Activated CD4-positive, alpha-beta T cell treated with anti-CD3 and anti-CD28 coated beads, Interleukin-2, Interleukin-4, amounts not matched to agents 100 ng/mL and 50 ng/mL, durations not matched to agents 16 hours and 8 hours (primary cell): ENCODE measurements at regions not wholly inside any gene's neighbourhood (a gene's known extent, or its start where the extent isn't known, plus 50 kb on each side); places are given as distances from the start of the nearest gene placed in this dataset.
"Not testable (repeated sequence)": the region's sequence is repeated elsewhere in the genome, so short reads cannot be mapped to it uniquely, and the experiment has no call there.

Experiments
- DNase-seq: peaks from one replicate; pipeline ENCODE4 v3.0.0-alpha.2; 2020; ENCODE audit warnings: low spot score

DNA sequence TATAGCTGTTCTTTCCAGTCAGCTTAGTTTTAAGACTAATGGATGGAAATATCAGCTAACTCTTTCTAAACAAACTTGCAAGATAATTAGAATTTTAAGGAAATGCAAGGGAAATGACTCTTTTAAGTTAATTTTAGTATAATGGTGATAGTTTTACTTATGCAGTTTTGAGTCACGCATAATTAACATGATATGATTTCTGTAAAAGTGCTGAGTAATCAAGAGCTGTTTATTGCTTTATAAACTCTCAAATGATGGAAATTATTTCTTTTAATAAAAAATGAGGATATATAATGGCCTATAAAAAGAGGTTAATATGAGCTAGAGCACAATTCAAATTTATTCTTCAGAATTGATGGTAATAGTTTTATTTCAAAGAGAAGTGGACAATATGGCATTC, 385.9 kb downstream of the GLUD2 start:
- DNase-seq: no peak

DNA sequence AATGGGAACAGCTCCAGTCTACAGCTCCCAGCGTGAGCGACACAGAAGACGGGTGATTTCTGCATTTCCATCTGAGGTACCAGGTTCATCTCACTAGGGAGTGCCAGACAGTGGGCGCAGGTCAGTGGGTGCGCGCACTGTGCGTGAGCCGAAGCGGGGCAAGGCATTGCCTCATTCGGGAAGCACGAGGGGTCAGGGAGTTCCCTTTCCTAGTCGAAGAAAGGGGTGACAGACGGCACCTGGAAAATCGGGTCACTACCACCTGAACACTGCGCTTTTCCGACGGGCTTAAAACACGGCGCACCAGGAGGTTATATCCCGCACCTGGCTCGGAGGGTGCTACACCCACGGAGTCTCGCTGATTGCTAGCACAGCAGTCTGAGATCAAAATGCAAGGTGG, 390.3 kb downstream of the GLUD2 start:
- not testable (repeated sequence) for DNase-seq

GRCh38 chrX:121455890-121456289, 408.5 kb downstream of the GLUD2 start:
- DNase-seq: no peak

DNA sequence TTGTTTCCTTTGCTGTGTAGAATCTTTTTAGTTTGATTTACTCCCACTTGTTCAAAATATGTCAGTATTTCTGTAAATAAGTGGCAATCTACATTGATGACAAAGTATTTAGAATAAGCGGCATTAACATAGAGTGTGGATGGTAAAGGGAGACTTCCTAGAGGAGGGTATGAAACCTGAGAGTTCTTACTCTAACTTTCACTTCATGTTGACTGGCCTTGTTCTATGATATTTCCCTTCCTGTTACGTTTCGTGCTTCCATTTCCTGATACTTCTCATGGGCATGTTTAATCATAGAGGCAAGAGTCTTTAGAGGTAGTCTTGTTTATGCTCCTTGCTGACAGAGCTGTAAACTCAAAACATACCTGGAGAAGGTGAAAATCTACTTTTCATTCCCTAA, 408.9 kb downstream of the GLUD2 start:
- DNase-seq: no peak

- no peak for DNase-seq
These were observed 409.7 kb downstream of the GLUD2 start for GRCh38 chrX:121457096-121457495.

DNA sequence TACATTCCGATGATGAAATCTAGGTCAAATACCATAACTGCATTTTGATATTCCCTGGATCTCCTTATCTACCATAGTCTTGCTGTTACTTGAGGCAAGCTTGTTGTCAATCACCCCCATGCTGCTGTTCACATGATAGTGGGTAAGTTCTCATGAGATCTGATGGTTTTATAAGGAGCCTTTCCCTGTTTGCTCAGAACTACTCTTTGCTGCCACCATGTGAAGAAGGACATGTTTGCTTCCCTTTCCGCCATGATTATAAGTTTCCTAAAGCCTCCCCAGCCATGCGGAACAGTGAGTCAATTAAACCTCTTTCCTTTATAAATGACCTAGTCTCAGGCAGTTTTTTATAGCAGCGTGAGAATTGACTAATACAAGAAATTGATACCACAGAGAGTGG, 432.0 kb downstream of the GLUD2 start:
- no peak for DNase-seq

- DNase-seq: no peak
These were observed 449.6 kb downstream of the GLUD2 start for GRCh38 chrX:121496966-121497365.

- no peak for DNase-seq
These were observed 456.7 kb downstream of the GLUD2 start for GRCh38 chrX:121504153-121504552.

DNA sequence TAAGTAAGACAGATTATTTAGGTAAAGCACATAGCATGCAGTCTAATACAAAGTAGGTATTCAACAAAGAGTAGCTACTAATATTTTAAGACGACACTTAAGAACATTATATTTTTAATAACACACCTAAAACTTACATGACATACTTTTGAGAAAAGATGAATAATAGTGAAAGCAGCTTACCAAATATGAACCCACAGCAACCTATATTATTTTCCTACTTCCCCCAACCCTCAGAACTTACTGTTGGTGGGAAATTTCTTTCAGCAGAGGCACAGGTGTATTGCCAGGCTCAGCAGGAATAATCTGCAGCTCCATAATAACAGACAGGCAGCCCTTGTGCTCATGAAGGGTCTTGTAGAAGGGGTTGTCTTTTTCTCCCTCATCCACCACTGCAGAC, 498.9 kb downstream of the GLUD2 start:
- DNase-seq: no peak

DNA sequence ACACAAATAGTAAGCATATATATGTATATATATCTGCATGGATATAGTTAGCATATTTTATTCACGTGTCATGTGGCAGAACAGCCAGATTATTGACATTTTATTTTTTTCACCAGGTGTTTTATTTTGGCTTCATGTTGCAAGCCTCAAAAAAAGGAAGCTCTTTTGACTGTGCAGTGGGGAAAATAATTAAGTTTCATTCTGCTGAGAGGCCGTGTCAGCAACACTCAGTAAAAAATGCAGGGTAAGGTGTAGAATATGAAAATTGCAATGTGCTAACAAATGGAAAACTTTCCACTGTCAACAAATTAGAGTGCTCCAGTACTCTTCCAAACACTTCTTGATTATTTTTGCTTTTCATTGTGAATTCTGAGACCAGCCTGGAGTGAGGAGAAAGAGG, 511.5 kb downstream of the GLUD2 start:
- no peak for DNase-seq

DNA sequence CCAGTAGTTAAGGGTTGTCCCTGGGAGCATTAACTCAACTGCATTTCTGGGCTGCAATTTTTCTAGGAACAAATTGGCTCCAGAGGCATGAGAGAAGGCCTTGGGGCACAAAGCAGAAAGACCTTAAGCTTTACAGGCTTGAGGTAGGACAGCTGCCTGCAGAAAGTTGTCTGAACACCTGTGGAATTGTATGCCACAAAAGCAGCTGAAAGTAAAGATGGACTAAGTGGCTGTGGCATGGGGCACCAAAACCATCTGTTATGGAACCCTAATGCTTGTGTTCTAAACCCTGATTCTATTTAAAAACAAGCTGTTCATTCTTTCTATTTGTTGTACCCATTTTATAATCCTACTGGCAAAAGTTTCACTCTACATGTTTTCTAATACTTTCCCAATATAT, 515.2 kb downstream of the GLUD2 start:
- no peak for DNase-seq

- no peak for DNase-seq
These were observed 522.2 kb downstream of the GLUD2 start for GRCh38 chrX:121569609-121570008.

- peak; percentile 18 for DNase-seq
These were observed 522.8 kb downstream of the GLUD2 start for GRCh38 chrX:121570072-121570841.

DNA sequence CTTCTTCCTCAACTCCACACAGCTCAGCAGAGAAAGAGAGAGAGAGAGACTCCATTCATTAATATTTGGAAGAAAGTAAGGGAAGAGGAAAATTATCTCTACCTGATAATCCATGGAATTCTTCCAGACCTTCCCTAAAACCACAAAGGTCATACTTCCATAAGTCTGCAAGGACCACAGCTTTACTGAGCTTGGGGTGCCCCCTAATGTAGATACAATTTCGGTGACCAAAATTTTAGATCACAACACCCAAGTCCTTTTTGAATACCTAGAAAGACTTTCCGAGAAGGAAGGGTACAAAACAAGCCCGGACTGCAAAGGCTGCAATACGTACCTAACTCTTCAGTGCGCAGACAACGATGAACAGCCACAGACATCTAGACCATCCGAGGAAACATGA, 523.9 kb downstream of the GLUD2 start:
- no peak for DNase-seq

- DNase-seq: not testable (repeated sequence)
These were observed 527.0 kb downstream of the GLUD2 start for GRCh38 chrX:121574384-121574783.

GRCh38 chrX:121579016-121579760, 531.8 kb downstream of the GLUD2 start:
- peak; percentile 25 for DNase-seq

DNA sequence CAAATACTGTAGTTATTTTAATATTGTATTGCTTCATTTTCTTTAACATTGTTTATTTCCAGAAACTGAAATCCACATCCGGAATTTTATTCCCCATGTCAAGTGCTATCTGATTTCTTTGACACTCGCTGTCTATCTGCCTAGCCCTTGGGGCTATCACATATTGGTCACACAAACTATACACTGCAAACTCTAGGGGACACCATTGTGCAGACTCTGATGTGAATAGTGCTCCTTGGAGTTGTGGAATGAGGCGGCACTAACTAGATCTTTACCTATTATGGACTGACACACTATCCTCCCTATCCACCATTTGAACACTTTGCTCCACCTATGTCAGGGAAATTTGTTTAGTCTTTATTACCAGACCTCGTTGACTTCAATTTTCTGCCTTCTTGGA, 534.5 kb downstream of the GLUD2 start:
- no peak for DNase-seq

GRCh38 chrX:121585626-121586025, 538.2 kb downstream of the GLUD2 start:
- DNase-seq: no peak

DNA sequence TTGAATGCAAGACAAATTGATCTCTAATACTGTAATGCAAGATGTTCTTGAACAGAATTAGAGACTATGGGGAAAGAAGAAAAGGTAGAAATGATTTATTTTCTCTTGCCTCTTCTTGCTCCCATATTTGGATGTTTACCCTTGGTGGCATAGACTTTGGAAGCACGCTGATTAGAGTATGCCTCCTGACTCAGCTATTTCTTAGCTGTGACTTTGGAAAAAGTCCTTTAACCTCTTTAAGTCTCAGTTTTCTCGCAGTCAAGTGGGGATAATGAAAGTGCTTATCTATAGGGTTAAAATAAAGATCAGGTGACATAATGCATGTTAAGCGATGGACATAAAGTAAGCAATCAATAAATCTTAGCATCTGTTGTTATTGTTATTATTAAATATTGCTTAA, 545.5 kb downstream of the GLUD2 start:
- DNase-seq: no peak

DNA sequence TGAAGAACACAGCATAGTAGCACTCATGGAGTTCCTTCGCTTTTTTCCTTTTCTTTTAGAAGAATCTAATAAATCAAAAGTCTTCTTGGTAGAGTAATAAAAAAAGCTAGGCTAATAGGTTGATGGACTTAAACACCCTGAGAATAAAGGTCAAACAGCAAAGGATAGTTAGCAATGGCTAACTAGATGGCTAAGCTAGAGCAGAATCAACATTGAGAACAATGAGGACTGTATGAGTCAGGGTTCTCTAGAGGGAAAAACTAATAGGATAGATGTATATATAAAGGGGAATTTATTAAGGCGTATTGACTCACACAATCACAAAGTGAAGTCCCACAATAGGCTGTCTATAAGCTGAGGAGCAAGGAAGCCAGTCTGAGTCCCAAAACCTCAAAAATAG, 550.9 kb downstream of the GLUD2 start:
- no peak for DNase-seq

DNA sequence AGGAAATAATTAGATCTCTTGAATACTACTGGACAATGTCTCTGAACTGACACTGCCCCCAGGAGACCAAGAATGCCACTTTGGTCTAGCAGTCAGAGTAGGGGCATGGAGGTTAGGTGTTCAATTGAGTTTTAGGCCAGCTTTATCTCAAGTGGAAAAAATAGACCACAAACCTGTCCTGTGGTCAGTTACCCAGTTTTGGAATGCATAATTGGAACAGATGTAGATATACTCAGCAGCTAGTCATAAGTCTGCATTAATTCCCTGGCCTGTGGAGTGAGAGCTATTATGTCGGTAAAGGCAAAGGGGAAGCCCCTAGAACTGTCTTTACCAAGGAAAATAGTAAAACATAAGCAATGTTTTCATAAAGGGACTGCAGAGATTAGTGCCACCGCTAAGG, 587.7 kb downstream of the GLUD2 start:
- no peak for DNase-seq

- DNase-seq: no peak
These were observed 592.4 kb downstream of the GLUD2 start for GRCh38 chrX:121639781-121640180.

DNA sequence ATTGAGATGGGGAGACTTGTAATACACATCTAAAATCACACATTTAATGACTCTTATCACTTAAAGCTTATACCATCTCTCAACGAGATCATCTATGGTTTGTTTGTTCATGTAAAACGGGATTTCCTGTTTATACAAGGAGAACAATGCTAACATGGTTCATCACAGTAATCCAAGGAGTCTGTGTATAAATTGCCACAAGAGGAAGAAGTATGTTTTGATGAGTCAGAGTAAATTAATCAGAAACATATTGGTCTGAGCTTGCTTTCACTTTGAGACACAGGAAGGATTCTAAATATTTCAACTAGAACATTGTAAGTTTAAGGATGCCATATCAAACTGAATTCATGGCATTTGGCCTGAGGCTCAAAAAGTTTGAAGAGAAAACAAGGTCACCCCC, 594.1 kb downstream of the GLUD2 start:
- DNase-seq: peak; percentile 0

- DNase-seq: no peak
These were observed 595.0 kb downstream of the GLUD2 start for GRCh38 chrX:121642415-121642814.
